HG03469 (cell line): ENCODE measurements at regions not wholly inside any gene's neighbourhood (a gene's known extent, or its start where the extent isn't known, plus 50 kb on each side); places are given as distances from the start of the nearest gene placed in this dataset.
"Not testable (repeated sequence)": the region's sequence is repeated elsewhere in the genome, so short reads cannot be mapped to it uniquely, and the experiment has no call there.

ENCODE experiments used
- ATAC-seq: cut with Tn5 transposase; IDR thresholded peaks from one replicate; pipeline ENCODE4 v1.9.1; 2021; ENCODE audit warnings: mild to moderate bottlenecking, moderate library complexity, moderate number of reproducible peaks; ENCODE audit not compliant: unreplicated experiment

DNA sequence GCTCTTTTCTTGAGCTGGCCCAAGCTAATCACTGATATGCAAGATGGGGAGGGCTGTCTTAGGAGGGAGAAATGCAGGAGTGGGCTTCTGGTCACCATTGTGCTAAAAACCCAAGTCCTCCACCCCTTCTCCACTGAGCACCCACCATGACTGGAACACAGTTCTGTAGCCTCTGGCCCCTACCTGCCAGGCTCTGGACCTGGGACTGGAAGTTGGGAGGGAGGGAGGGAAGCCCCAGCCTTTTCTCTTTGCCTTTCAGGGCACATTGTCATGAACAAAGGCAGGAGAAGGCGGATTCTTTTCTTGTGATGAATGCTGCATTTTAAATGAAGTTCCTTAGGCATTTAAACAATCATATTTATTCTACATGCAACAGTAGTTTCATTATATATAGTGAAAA is 559.1 kb upstream of the TRPC7 start:
- no peak for ATAC-seq

DNA sequence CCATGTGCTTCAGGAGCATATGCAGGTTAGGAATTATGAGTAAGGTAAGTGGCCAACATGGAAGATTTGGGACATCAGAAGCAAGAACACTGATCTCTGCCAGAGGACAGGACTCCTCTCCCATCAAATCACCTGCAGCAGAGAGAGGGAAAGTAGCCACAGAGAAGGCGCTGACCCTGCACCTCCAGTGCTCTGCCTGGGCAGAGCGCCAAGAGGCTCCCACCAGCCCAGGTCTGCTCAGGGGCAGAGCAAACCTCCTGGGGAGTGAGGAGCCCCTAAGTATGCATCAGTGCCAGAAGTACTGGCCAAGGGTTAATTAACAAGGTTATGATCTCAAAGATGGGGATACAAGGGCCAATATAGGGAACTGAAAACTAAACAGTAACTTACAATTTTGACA is 545.3 kb upstream of the TRPC7 start:
- ATAC-seq: no peak

DNA sequence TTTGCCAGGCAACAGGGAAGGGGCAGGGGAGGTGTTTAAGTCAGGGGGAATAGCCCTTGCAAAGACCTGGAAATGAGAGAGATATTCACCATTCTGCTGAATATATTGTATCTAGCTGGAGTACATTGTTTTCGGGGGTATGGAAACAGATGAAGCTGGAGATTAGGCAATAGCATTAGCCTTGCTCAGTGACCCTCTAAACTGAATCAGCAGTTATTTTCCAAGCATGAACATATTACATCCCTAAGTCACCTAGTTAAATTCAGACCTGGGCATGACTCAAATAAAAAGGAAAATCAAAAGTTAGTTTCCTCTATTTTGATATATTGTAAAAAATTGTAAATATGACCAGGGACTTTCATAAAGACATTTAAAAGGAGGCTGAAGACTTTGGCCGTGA is 544.6 kb upstream of the TRPC7 start:
- ATAC-seq: no peak

- ATAC-seq: no peak
These were observed 542.0 kb upstream of the TRPC7 start for GRCh38 chr5:136907371-136907770.

GRCh38 chr5:136906545-136906944 is 541.2 kb upstream of the TRPC7 start:
- ATAC-seq: no peak

- no peak for ATAC-seq
These were observed 540.2 kb upstream of the TRPC7 start for GRCh38 chr5:136905571-136905970.

DNA sequence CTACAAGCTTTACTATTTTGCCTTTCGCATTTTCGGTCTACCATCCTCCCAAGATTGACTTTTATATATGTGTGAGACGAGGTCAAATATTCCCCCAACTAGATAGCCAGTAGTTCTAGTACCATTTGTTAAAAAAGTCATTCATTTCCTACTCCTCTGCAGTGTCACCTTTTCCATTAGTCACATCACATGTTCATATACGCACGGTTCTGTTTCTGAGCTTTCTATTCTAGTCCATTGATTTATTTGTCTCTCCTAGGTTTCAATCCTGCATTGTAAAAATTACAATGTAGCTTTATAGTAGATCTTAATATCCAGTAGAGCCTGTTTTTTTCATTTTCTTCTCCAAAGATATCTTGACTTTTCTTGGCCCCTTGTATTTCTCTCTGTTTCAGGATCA is 528.7 kb upstream of the TRPC7 start:
- ATAC-seq: no peak

DNA sequence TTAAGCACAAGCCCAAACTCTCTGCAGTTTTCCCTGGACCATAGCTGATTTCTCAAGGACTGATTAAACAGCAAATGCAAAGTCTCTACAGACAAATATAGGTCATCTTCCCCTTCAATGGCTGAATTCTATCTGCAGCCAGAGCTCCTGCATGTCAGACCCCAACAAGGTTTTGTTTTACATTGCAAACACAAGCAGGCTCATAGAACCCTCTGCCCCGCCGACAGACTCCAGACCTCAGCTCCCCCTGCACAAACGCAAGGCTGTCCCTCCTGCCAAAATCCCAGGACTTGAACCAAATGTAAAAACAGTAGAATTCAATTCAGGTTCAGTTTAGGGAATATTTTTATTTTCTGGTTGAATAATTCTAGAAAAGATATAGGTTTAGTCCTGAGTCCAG is 526.7 kb upstream of the TRPC7 start:
- no peak for ATAC-seq

DNA sequence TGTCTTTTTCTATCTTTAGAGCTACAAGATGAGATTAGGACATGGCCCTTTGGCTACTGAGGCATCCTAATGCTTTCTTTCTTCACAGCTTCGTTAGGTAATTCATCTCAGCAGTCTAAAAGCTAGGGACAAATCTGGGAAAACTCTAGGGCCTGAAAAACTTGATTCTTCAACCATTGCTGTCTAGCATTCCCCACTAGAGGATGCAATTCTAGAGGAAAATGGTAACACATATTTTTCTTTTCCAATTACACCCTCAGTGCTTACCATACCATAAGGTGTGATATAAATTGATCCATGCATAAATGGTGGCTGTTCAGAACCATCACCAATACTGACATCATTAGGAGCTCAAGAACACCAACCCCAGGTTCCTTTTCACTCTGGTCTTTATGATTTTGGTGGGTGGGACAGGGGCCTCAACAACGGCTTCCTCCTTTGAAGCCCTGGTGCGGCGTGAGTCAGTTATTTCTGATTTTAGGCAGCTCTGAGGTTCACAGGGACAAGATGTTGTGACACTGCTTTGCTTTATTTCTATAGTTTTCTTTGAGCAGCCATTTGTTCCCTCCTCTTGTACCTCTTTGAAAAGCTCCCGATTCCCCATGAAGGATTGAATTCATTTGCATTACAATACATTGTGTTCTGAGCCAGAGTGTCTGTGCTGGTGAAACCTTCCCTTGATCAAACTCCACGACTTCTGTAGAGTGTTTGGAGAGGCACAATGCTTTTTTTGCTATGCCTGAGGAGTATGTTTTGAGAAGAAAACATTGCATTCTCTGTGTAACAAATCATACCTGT is 526.0 kb upstream of the TRPC7 start:
- no peak for ATAC-seq

DNA sequence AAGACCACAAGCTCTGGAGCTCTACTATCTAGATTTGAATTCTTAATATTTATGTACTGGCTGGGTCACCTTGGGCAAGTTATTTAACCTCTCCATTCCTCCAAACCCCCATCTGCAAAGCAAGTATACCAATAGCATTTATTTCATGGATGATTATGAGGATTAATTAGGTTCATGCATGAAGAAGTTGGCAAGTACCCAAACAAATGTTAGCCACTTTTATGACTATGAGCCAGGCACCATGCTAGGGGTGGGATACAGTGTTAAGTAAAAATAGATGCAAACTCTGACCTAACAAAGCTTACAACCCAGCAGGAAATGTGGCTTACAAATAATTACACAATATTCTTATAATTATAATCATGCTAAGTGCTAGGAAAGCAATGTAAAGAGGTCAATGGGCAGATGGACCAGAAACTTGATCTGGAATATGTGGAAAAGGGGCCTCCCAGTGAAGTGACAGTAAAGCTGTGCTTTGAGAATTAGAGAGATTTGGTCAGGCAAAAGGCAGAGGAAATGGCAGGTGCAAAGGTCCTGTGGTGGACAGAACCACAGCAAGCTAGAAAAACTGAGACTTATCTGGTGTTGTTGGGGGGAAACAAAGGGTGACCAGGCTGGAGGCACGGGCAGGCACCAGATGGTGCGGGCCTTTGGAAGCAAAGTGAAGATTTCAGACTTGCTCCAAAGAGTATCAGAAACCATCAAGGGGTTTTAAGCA is 525.2 kb upstream of the TRPC7 start:
- ATAC-seq: no peak

GRCh38 chr5:136886608-136887007 is 521.3 kb upstream of the TRPC7 start:
- ATAC-seq: no peak

GRCh38 chr5:136864960-136865359 is 499.6 kb upstream of the TRPC7 start:
- no peak for ATAC-seq

DNA sequence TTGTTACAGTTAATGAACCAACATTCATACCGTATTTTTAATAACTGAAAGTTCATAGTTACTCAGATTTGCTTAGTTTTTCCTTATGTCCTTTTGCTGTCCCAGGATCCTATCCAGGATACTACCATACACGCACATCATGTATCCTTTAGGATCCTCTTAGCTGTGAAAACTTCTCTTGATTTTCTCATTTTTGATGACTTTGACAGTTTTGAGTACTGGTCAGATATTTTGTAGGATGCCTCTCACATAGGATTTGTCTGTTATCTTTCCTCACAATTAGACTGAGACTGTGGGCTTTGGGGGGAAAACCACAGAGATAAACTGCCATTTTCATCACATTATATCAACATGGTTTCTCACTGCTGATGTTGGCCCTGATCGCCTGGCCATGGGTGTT is 491.3 kb upstream of the TRPC7 start:
- ATAC-seq: no peak

GRCh38 chr5:136853971-136854370 is 488.6 kb upstream of the TRPC7 start:
- ATAC-seq: no peak

GRCh38 chr5:136840601-136841000 is 475.3 kb upstream of the TRPC7 start:
- ATAC-seq: no peak

DNA sequence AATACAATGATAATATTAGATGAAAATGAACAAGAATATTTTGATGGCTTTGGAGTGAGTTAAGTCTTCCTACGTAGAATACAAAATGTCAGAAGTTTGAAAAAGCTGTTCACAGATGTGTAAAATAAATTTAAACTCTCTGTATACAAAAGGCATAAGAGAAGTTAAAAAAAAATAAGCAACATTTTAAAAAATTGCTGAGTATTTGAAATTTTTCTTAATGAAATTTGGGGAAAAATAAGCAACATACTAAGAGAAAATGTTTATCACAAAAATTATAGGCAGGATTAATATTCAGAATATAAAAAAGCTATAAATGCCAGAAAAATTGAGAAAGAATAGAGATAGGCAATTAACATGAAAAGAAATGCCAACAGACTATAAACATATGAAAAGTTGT is 470.7 kb upstream of the TRPC7 start:
- no peak for ATAC-seq

- ATAC-seq: no peak
These were observed 455.5 kb upstream of the TRPC7 start for GRCh38 chr5:136820848-136821247.

- ATAC-seq: no peak
These were observed 454.4 kb upstream of the TRPC7 start for GRCh38 chr5:136819526-136820302.

GRCh38 chr5:136816327-136816726 is 451.0 kb upstream of the TRPC7 start:
- no peak for ATAC-seq

GRCh38 chr5:136814619-136815378 is 449.5 kb upstream of the TRPC7 start:
- ATAC-seq: no peak

GRCh38 chr5:136812270-136812669 is 446.9 kb upstream of the TRPC7 start:
- ATAC-seq: not testable (repeated sequence)
